ENCODE measurements at regions not wholly inside any gene's neighbourhood (a gene's known extent, or its start where the extent isn't known, plus 50 kb on each side); places are given as distances from the start of the nearest gene placed in this dataset.

- no peak for ATAC-seq
- no peaks in the 10 kb centered on the region for H3K4me1 ChIP-seq
- no peaks in the 10 kb centered on the region for H3K27me3 ChIP-seq
- H3K9me3 ChIP-seq: no peaks in the 10 kb centered on the region
- H3K27ac ChIP-seq: no peak overlapping the region
- intact Hi-C loops (cut with DNase I): no loop called here
- no peak for FAIRE-seq
- TF ChIP-seq CTCF (IDR thresholded peaks at IDR 0.05): no peak
- no peak overlapping the region for H3K4me3 ChIP-seq
- no peak for DNase-seq
- no peaks in the 10 kb centered on the region for H3K36me3 ChIP-seq
Observed at GRCh38 chr7:108717781-108718180, 148.1 kb downstream of the DNAJB9 start.

GRCh38 chr7:108719631-108720030 lies 150.0 kb downstream of the DNAJB9 start:
- no peak for TF ChIP-seq CTCF (IDR thresholded peaks at IDR 0.05)
- FAIRE-seq (no peak), ATAC-seq (no peak)

GRCh38 chr7:108722561-108722960 lies 152.9 kb downstream of the DNAJB9 start:
- intact Hi-C loops (cut with DNase I): no loop called here
- 54 to 76% methylated on average over 1 of the region's 1 CpG for WGBS, 2 donors
- no peak for TF ChIP-seq CTCF (IDR thresholded peaks at IDR 0.05)
- no peak for ATAC-seq
- Histone ChIP-seq H3K27me3 (no peaks in the 10 kb centered on the region), H3K36me3 (no peaks in the 10 kb centered on the region), H3K4me1 (no peaks in the 10 kb centered on the region), H3K27ac (no peak overlapping the region), H3K9me3 (no peaks in the 10 kb centered on the region), H3K4me3 (no peak overlapping the region)
- FAIRE-seq: no peak
- no peak for DNase-seq

More at GRCh38 chr7:108719631-108720030, 150.0 kb downstream of the DNAJB9 start:
- no peak overlapping the region for H3K4me3 ChIP-seq
- H3K9me3 ChIP-seq: no peaks in the 10 kb centered on the region
- H3K36me3 ChIP-seq: no peaks in the 10 kb centered on the region
- intact Hi-C loops (cut with DNase I): no loop called here
- no peak for DNase-seq
- no peaks in the 10 kb centered on the region for H3K4me1 ChIP-seq
- no peak overlapping the region for H3K27ac ChIP-seq
- H3K27me3 ChIP-seq: no peaks in the 10 kb centered on the region

- Histone ChIP-seq H3K4me3 (no peak overlapping the region), H3K9me3 (no peaks in the 10 kb centered on the region), H3K4me1 (no peaks in the 10 kb centered on the region), H3K27ac (no peak overlapping the region), H3K36me3 (no peaks in the 10 kb centered on the region), H3K27me3 (no peaks in the 10 kb centered on the region)
- FAIRE-seq (no peak), ATAC-seq (no peak), DNase-seq (no peak)
- WGBS, 2 donors: 47 to 55% methylated on average over 4 of the region's 4 CpGs
- TF ChIP-seq CTCF (IDR thresholded peaks at IDR 0.05): no peak
- intact Hi-C loops (cut with DNase I): no loop called here
Observed at GRCh38 chr7:108723381-108723814, 153.7 kb downstream of the DNAJB9 start.

GRCh38 chr7:108724251-108725100 lies 154.8 kb downstream of the DNAJB9 start:
- FAIRE-seq: no peak
- Histone ChIP-seq H3K27ac (no peak overlapping the region), H3K27me3 (no peaks in the 10 kb centered on the region), H3K4me3 (no peak overlapping the region), H3K36me3 (no peaks in the 10 kb centered on the region), H3K9me3 (no peaks in the 10 kb centered on the region), H3K4me1 (no peaks in the 10 kb centered on the region)
- DNase-seq: no peak
- intact Hi-C loops (cut with DNase I): no loop called here
- no peak for TF ChIP-seq CTCF (IDR thresholded peaks at IDR 0.05)
- ATAC-seq: no peak
- 34 to 41% methylated on average over 3 of the region's 3 CpGs for WGBS, 2 donors

Measured in pancreas (tissue), 10 donors.